ENCODE measurements at regions not wholly inside any gene's neighbourhood (a gene's known extent, or its start where the extent isn't known, plus 50 kb on each side); places are given as distances from the start of the nearest gene placed in this dataset.

DNA sequence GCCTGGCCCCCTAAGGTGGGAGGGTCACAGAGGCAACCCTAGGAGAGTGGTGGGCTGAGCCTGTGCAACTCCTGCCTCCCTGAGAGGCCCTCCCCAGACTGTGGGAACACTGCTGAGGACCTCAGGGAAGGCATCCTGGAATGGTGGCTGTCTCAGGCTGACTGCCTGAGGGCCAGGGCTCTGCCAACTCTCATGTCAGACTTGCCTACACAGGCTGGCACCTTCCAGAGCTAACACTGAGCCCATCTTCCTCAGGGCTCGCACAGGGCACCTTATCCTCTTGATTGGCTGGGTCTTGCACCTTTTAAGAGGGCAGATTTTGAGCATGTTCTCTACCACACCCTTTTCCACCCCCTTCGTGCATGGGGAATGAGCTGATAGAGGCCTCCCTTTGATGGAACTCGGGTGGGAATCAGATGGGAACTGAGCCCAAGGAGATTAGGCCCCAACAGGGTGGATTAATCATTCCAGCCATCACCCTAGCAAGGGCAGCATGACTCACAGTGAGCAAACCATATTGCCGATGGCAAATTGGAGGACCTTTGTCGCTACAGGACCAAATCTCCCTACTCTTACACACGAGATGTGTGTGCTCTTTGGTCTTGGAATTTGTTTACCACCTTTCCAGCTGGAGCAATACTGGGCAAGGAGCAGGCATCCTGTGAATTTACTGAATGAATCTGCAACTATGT, 702.8 kb downstream of the VRK1 start:
- Histone ChIP-seq H3K36me3 (no peaks in the 10 kb centered on the region), H3K27ac (no peak overlapping the region), H3K4me1 (no peaks in the 10 kb centered on the region), H3K27me3 (no peaks in the 10 kb centered on the region), H3K9ac (no peak overlapping the region), H4K20me1 (no peaks in the 10 kb centered on the region), H3K9me3 (replicated peaks in 1 of 11) (peaks cover 0 to 1% (median 0%) of the 10 kb centered on the region in 11 experiments; a peak in 1 of 22 replicates), H3K4me3 (no peak overlapping the region), H3K4me2 (no peak overlapping the region)
- no peak for TF ChIP-seq Cebpa-rat (IDR thresholded peaks at IDR 0.05)

DNA sequence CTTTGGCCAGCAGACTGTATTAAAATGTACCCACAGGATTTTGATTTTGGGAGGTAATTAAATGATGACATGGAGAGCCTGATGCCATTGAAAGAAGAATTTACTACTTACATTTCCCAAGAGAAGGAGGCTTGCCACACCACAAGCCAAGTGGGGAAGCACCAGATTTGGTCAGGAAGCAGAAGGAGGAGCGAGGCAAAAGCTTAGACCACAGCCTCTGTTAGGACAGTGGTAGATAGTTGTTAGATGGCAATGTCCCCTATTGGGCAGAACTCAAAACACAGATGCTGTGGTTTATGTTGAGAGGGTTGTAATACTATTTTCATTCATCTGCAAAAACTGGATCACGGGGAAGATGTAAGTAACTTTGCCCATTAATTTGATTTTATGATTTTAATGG, 709.4 kb downstream of the VRK1 start:
- H3K4me3 ChIP-seq: no peak overlapping the region
- no peak overlapping the region for H3K9ac ChIP-seq
- no peaks in the 10 kb centered on the region; a peak in 1 of 22 replicates for H3K36me3 ChIP-seq
- peaks cover 0 to 17% (median 10%) of the 10 kb centered on the region in 10 experiments; a peak in 10 of 20 replicates for H3K4me1 ChIP-seq
- H3K27ac ChIP-seq: no peak overlapping the region
- peak overlapping the region in 8 of 11 experiments; percentile 4 to 34 (median 25); a peak in 12 of 22 replicates for H3K4me2 ChIP-seq
- peaks cover 29 to 41% (median 36%) of the 10 kb centered on the region in 11 experiments for H3K9me3 ChIP-seq (replicated peaks in 1 of 11)
- no peaks in the 10 kb centered on the region for H4K20me1 ChIP-seq
- TF ChIP-seq Cebpa-rat (IDR thresholded peaks at IDR 0.05): no peak
- H3K27me3 ChIP-seq: no peaks in the 10 kb centered on the region

DNA sequence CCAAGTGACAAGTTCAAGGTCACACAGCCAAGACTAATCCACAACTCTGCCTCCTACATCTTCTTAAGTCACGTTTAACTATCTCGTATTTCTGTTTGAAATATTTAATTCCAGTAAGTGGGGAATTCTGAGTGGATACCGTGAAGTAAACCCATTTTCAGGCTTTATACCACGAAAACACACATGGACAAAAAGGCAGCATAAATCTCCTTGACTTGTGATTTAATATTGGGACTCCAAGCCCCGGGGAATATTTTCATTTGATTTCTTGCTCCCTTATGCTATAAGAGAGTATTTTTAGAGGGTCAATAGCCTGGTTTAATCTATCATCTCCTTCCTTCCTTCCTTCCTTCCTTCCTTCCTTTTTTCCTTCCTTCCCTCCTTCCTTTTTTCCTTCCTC, 716.7 kb downstream of the VRK1 start:
- H3K4me3 ChIP-seq: no peak overlapping the region

DNA sequence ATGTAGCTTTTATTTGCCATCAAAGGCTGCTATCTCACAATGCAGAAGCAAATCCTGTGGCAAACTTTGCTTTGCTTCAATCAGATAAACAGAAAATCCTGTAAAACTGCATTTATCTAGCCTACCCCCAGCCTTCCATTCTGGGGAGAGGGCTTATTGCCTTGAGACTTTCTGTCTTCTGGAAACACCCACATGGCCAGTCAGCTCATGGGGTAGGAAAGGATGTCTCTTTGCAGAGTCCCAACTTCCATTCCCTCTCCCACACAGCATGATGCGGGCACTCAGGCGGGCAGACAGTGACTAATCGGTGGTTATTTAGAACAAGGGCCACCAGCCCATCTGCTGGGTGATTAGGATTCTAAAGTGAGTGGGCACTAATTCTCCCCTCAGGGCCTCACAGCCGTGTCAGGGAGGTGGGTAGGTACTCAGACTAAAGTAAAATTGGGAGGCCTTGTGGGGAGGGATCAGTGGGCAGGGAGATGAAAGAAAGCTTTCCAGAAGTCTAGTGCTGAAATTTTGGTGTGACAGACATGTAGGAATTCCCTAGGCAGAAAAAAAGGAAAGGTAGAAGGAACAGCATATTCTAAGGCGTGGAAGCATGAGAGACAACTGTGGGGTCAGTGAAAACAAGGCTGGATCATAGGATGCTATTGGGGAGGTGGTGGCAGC, 720.5 kb downstream of the VRK1 start:
- H3K27ac ChIP-seq: no peak overlapping the region
- TF ChIP-seq Cebpa-rat (IDR thresholded peaks at IDR 0.05): no peak
- no peaks in the 10 kb centered on the region for H3K36me3 ChIP-seq
- H3K4me3 ChIP-seq: no peak overlapping the region
- no peak overlapping the region for H3K9ac ChIP-seq
- H3K4me1 ChIP-seq: 0 out of 20 replicates have a peak, but pooled peaks cover 0 to 7% (median 0%) of the 10 kb centered on the region in 10 experiments
- H3K9me3 ChIP-seq (replicated peaks in 1 of 11): peaks cover 0 to 10% (median 0%) of the 10 kb centered on the region in 11 experiments; a peak in 9 of 22 replicates
- no peak overlapping the region for H3K4me2 ChIP-seq
- no peaks in the 10 kb centered on the region for H4K20me1 ChIP-seq
- no peaks in the 10 kb centered on the region for H3K27me3 ChIP-seq

More for the DNA sequence above, 716.7 kb downstream of the VRK1 start:
- Histone ChIP-seq H3K9me3 (replicated peaks in 1 of 11) (peaks cover 10 to 24% (median 10%) of the 10 kb centered on the region in 11 experiments), H3K9ac (no peak overlapping the region), H3K27me3 (no peaks in the 10 kb centered on the region), H3K4me1 (no peaks in the 10 kb centered on the region), H3K27ac (no peak overlapping the region), H3K36me3 (no peaks in the 10 kb centered on the region), H3K4me2 (no peak overlapping the region), H4K20me1 (no peaks in the 10 kb centered on the region)
- TF ChIP-seq Cebpa-rat (IDR thresholded peaks at IDR 0.05): no peak

DNA sequence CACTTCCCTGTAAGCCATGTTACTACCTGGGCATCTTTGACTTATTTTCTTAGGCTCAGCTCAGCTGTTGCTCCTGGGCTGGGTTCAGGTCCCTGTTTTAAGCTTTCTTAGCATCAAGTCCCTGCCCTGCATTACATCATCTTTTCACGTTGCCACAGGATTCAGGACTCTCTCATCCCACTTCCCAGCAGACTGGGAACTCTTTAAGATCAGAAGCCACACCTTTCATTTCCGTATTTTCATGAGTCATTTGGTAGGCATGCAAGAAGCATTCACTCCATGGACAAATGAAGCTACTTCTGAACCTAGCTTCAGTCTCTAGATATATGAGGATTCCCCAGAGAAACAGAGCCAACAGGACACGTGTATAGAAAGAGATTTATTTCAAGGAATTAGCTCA, 726.8 kb downstream of the VRK1 start:
- Histone ChIP-seq H3K9ac (no peak overlapping the region), H3K4me3 (no peak overlapping the region), H3K36me3 (no peaks in the 10 kb centered on the region), H4K20me1 (no peaks in the 10 kb centered on the region), H3K27me3 (no peaks in the 10 kb centered on the region; a peak in 1 of 22 replicates), H3K4me1 (peaks cover 20 to 31% (median 22%) of the 10 kb centered on the region in 10 experiments), H3K27ac (no peak overlapping the region), H3K9me3 (replicated peaks in 1 of 11) (peaks cover 0 to 13% (median 0%) of the 10 kb centered on the region in 11 experiments; a peak in 8 of 22 replicates), H3K4me2 (peak overlapping the region; percentile 67 to 90 (median 82))
- TF ChIP-seq Cebpa-rat (IDR thresholded peaks at IDR 0.05): no peak

DNA sequence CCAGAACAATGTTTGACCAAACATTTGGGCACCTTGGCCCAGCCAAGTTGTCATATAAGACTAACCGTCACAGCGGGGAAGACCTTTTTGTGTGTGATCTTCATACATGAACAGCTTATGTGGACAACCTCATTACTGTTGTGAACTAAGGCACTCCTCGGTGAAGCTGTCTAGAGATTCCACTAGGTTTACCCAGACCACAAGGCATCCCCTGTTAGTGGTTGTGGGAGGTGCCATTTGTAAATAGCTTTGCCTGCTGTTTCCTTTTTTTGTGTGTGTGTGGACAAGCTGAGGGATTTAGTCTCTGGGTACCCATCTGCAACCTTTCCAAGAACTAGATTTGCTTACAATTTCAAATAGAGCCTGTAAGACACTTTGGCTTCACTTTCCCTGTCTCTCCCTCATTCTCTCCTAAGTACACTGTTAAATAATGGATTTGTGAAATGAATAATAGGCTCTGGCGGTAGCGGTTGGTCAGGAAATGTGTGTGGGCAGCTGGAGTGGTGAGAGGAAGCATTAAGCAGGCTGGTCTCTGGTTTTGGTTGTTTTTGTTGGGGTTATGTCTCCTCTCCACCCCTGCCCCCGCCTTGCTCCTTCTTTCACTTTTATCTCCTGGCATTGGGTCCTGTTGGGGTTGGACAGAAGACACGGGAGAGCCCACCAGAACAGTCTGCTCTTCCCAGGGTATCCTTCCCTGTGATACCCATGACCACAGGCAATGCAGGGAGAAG, 727.6 kb downstream of the VRK1 start:
- Histone ChIP-seq H3K4me3 (peak overlapping the region in 5 of 10 experiments; percentile 2 to 36 (median 14); a peak in 6 of 20 replicates), H4K20me1 (no peaks in the 10 kb centered on the region), H3K27me3 (no peaks in the 10 kb centered on the region; a peak in 1 of 22 replicates), H3K9me3 (replicated peaks in 1 of 11) (peaks cover 0 to 13% (median 0%) of the 10 kb centered on the region in 11 experiments; a peak in 8 of 22 replicates), H3K9ac (peak overlapping the region in 2 of 11 experiments; percentile 9 to 21; a peak in 1 of 22 replicates), H3K4me1 (peaks cover 20 to 32% (median 22%) of the 10 kb centered on the region in 10 experiments), H3K36me3 (no peaks in the 10 kb centered on the region), H3K4me2 (peak overlapping the region; percentile 67 to 90 (median 82)), H3K27ac (0 out of 22 replicates have a peak overlapping the region, but pooled peaks of 1 of the 11 experiments have one; percentile 8)
- no peak for TF ChIP-seq Cebpa-rat (IDR thresholded peaks at IDR 0.05)

DNA sequence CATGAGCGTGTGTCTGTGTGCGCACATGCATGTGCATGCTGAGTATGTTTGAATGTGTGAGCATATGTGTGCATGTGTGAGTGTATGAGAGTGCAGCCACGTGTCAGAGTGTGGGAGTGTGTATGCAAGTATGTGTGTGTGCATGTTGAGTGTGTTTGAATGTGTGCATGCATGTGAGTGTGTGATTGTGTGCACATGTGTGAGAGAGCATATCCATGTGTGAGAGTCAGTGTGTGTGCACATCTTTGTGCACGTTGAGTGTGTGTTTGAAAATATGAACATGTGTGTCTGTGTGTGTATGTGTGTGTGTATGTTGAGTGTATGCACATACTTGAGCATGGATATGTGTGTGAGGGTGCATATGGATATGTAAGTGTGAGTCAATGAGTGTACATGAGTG, 730.8 kb downstream of the VRK1 start:
- Histone ChIP-seq H3K36me3 (no peaks in the 10 kb centered on the region), H4K20me1 (no peaks in the 10 kb centered on the region), H3K27me3 (no peaks in the 10 kb centered on the region; a peak in 1 of 22 replicates), H3K9me3 (replicated peaks in 1 of 11) (peaks cover 0 to 1% (median 0%) of the 10 kb centered on the region in 11 experiments; a peak in 3 of 22 replicates), H3K4me1 (peaks cover 20 to 32% (median 22%) of the 10 kb centered on the region in 10 experiments), H3K4me2 (no peak overlapping the region; a peak in 2 of 22 replicates), H3K4me3 (no peak overlapping the region), H3K9ac (no peak overlapping the region), H3K27ac (no peak overlapping the region)
- TF ChIP-seq Cebpa-rat (IDR thresholded peaks at IDR 0.05): no peak

DNA sequence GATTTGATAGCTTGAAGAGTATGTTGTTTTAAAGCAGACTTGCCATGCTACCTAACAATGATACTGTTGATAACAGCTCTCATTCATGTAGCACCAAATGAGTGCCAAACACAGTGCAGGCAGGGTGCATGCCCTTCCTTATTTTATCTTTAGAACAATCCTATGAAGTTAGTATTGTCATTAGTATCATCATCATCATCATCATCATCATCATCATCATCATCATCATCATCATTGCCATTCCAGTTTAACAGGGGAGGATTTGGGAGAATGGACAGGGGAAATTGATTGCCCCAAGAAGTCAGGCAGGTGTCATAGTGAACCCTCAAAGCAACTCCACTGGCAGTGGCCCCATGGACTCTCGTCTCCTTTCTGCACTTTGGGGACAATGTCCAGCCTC, 734.9 kb downstream of the VRK1 start:
- H3K9me3 ChIP-seq (replicated peaks in 1 of 11): no peaks in the 10 kb centered on the region

DNA sequence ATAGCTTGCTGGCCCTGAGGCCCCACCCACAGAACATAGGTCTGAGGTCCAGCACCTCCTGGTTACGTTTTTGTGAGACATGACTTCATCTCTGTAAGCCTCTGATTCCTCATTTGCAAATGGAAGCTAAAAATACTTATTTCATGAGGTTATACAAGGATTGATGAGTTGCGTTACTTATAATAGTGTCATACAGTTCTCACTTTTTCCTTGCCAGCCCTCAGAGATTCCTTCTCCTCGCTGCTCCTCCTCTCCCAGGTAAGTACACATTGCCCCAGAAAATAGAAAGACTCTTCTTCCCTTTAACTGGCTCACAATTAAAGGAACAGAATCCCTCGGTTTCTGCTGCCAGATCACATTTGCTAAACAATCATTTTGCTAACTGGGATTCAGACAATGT, 739.2 kb downstream of the VRK1 start:
- no peak for TF ChIP-seq Cebpa-rat (IDR thresholded peaks at IDR 0.05)
- Histone ChIP-seq H3K27me3 (no peaks in the 10 kb centered on the region), H3K4me1 (peaks cover 0 to 25% (median 0%) of the 10 kb centered on the region in 10 experiments; a peak in 6 of 20 replicates), H3K36me3 (no peaks in the 10 kb centered on the region), H3K27ac (no peak overlapping the region), H3K4me2 (no peak overlapping the region), H3K4me3 (no peak overlapping the region), H4K20me1 (no peaks in the 10 kb centered on the region), H3K9me3 (replicated peaks in 1 of 11) (peaks cover 0 to 18% (median 0%) of the 10 kb centered on the region in 11 experiments; a peak in 8 of 22 replicates), H3K9ac (no peak overlapping the region)

More for the DNA sequence above, 734.9 kb downstream of the VRK1 start:
- Histone ChIP-seq H3K4me2 (no peak overlapping the region), H3K36me3 (no peaks in the 10 kb centered on the region), H3K27ac (no peak overlapping the region), H3K4me1 (peaks cover 0 to 8% (median 0%) of the 10 kb centered on the region in 10 experiments; a peak in 2 of 20 replicates), H3K9ac (no peak overlapping the region), H3K27me3 (no peaks in the 10 kb centered on the region; a peak in 1 of 22 replicates), H4K20me1 (no peaks in the 10 kb centered on the region), H3K4me3 (no peak overlapping the region)
- no peak for TF ChIP-seq Cebpa-rat (IDR thresholded peaks at IDR 0.05)

All from BLaER1 treated with 17β-estradiol and CSF1 and Interleukin-3, amounts not matched to agents 10 nM and 100 nM (cell line).